ENCODE measurements at regions not wholly inside any gene's neighbourhood (a gene's known extent, or its start where the extent isn't known, plus 50 kb on each side); places are given as distances from the start of the nearest gene placed in this dataset.

DNA sequence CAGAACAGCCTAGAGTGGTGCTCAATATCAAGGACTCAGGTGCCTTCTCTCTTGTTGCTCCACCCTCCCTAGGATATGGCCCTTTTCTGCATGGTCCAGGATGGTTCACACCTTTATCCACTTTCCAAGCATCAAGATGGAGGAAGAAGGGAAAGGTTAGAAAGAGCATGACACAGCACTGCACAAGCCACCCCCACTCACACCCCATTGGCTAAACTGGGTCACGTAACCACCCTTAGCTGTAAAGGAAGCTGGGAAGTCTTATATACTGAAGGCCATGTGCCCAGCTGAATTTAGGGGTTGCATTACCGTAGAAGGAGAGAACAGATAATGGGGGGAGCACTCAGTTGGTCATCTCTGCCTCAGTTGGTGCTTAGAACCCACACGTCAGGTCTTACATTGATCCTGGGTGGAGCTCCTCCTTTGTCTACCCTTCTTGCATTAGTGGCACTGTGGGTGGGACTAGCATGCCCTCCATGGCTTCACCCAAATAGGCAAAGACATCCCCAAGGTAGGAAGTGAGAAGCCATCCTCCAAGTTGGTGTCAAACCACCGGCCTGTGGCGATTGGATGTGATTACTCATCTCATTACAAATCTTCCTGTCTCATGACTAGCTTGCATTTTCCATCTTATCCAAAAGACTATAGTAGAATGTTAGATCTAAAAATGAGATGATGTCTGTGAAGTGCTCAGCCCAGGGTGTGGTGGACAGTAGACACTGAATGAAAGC, 248.5 kb downstream of the HAUS1 start:
- Histone ChIP-seq H3K27ac (no peak overlapping the region), H3K4me1 (no peaks in the 10 kb centered on the region), H3K27me3 (no peaks in the 10 kb centered on the region), H3K36me3 (no peaks in the 10 kb centered on the region), H3K4me3 (no peak overlapping the region), H3K9me3 (no peaks in the 10 kb centered on the region)
- WGBS, 2 donors (ENCODE audit: low coverage in 1 of 2) = 85 to 93% methylated on average over 2 to 5 of the region's 5 CpGs
- in situ Hi-C loops (cut with MboI; ENCODE audit: low pct_ligation_motif_present in 1 of 4, low pct_unique_long_range_greater_than_20kb in 1 of 4, low sequenced_read_pairs in 3 of 4) = no loop called here
- intact Hi-C loops (cut with DNase I; ENCODE audit: low total_unique reads) = no loop called here
- DNase-seq = no peak
- TF ChIP-seq, protein P1, sequence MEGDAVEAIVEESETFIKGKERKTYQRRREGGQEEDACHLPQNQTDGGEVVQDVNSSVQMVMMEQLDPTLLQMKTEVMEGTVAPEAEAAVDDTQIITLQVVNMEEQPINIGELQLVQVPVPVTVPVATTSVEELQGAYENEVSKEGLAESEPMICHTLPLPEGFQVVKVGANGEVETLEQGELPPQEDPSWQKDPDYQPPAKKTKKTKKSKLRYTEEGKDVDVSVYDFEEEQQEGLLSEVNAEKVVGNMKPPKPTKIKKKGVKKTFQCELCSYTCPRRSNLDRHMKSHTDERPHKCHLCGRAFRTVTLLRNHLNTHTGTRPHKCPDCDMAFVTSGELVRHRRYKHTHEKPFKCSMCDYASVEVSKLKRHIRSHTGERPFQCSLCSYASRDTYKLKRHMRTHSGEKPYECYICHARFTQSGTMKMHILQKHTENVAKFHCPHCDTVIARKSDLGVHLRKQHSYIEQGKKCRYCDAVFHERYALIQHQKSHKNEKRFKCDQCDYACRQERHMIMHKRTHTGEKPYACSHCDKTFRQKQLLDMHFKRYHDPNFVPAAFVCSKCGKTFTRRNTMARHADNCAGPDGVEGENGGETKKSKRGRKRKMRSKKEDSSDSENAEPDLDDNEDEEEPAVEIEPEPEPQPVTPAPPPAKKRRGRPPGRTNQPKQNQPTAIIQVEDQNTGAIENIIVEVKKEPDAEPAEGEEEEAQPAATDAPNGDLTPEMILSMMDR (IDR thresholded peaks at IDR 0.05) = no peak
- no peak for TF ChIP-seq POLR2AphosphoS5 (IDR thresholded peaks at IDR 0.05)
- TF ChIP-seq POLR2A (IDR thresholded peaks at IDR 0.05) = no peak
- TF ChIP-seq EP300 (IDR thresholded peaks at IDR 0.05; ENCODE audit: low read depth) = no peak

- 90 to 100% methylated on average over 1 to 9 of the region's 9 CpGs for WGBS, 2 donors (ENCODE audit: low coverage in 1 of 2)
Measured at GRCh38 chr18:46353460-46353859, 249.3 kb downstream of the HAUS1 start.

DNA sequence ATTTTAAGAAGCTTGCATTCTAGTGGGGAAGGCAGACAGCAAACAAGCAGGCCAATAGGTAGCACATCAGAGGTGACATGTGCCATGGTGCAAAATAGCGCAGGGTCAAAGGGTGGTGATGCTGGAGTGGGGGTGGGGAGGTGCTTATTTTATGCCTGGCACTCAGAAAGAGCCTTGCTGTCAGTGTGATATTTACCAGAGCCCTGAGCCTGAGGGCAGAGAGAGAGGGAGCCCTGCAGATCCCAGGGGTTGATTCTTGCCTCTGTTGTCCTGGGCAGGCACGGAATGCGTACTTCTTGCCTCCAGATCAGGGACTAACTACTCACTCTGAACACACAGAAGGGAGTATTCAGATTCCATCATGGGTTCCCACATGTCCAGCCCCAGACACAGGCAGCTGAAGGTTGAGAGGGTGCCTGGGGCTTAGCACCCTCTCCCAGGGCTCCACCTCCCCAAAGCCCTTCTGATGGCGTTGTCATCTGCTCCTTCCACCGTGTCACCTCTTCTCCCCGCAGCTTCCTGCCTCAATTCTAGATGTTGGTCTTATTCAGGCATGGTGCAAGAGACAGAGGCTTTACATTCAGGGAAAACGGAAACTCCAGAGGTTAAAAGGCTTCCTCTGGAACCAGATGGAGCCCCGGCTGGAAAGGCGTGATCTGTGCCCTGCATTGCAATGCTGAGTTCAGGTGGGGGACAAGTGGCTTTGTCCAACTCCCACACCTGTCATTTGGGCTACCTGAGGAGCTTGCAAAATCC, 252.3 kb downstream of the HAUS1 start:
- no peak for DNase-seq
- WGBS, 2 donors (ENCODE audit: low coverage in 1 of 2) = 82 to 88% methylated on average over 1 to 9 of the region's 9 CpGs
- intact Hi-C loops (cut with DNase I; ENCODE audit: low total_unique reads) = no loop called here
- in situ Hi-C loops (cut with MboI; ENCODE audit: low pct_ligation_motif_present in 1 of 4, low pct_unique_long_range_greater_than_20kb in 1 of 4, low sequenced_read_pairs in 3 of 4) = no loop called here
- Histone ChIP-seq H3K36me3 (no peaks in the 10 kb centered on the region), H3K4me3 (no peak overlapping the region), H3K27ac (no peak overlapping the region), H3K9me3 (no peaks in the 10 kb centered on the region), H3K27me3 (no peaks in the 10 kb centered on the region), H3K4me1 (no peaks in the 10 kb centered on the region)
- TF ChIP-seq POLR2A (IDR thresholded peaks at IDR 0.05) (no peak), EP300 (IDR thresholded peaks at IDR 0.05; ENCODE audit: low read depth) (no peak)

More at GRCh38 chr18:46353460-46353859, 249.3 kb downstream of the HAUS1 start:
- H3K4me1 ChIP-seq = no peaks in the 10 kb centered on the region
- intact Hi-C loops (cut with DNase I; ENCODE audit: low total_unique reads) (no loop called here), in situ Hi-C loops (cut with MboI; ENCODE audit: low pct_ligation_motif_present in 1 of 4, low pct_unique_long_range_greater_than_20kb in 1 of 4, low sequenced_read_pairs in 3 of 4) (no loop called here)
- H3K27me3 ChIP-seq = no peaks in the 10 kb centered on the region
- no peak overlapping the region for H3K4me3 ChIP-seq
- H3K36me3 ChIP-seq = no peaks in the 10 kb centered on the region
- TF ChIP-seq, protein P1 (IDR thresholded peaks at IDR 0.05) = no peak
- TF ChIP-seq POLR2A (IDR thresholded peaks at IDR 0.05) (no peak), EP300 (IDR thresholded peaks at IDR 0.05; ENCODE audit: low read depth) (no peak), POLR2AphosphoS5 (IDR thresholded peaks at IDR 0.05) (no peak)
- DNase-seq = no peak
- H3K9me3 ChIP-seq = no peaks in the 10 kb centered on the region
- no peak overlapping the region for H3K27ac ChIP-seq

DNA sequence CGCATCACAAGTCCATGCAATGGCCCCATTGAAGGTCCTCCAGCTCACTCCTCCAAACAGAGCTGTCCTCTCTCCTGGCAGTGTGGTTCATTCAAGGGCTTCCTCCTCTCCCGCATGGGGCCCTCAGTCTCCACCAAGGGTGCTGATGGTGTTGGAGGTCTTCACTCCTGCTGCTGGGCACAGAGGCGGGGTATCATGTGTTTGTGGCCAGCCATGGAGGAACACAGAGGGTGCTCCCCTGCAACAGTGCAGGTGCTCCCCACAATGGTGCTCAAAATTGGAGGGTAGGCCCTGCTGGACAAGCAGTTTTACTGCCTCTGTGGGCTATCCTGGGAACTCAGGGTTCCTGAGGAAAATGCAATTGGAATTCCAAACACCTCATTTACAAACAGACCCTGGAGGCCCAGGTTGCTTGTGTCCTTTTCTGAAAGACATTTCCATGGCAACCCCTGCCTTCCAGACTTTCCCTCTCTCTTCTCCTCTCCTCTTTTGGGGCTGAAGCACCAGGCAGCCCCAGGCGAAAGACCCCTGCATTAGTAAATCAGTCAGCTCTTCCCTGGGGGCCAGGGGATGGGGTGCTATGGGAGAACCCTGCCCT, 256.0 kb downstream of the HAUS1 start:
- DNase-seq = no peak
- Histone ChIP-seq H3K4me3 (no peak overlapping the region), H3K27ac (no peak overlapping the region), H3K4me1 (no peaks in the 10 kb centered on the region), H3K9me3 (no peaks in the 10 kb centered on the region), H3K36me3 (no peaks in the 10 kb centered on the region), H3K27me3 (no peaks in the 10 kb centered on the region)
- intact Hi-C loops (cut with DNase I; ENCODE audit: low total_unique reads) (no loop called here), in situ Hi-C loops (cut with MboI; ENCODE audit: low pct_ligation_motif_present in 1 of 4, low pct_unique_long_range_greater_than_20kb in 1 of 4, low sequenced_read_pairs in 3 of 4) (no loop called here)
- 88% methylated on average over 4 of the region's 4 CpGs; no CpG with 5 or more reads in 1 of the 2 donors for WGBS, 2 donors (ENCODE audit: low coverage in 1 of 2)
- TF ChIP-seq POLR2AphosphoS5 (IDR thresholded peaks at IDR 0.05) = no peak
- no peak for TF ChIP-seq EP300 (IDR thresholded peaks at IDR 0.05; ENCODE audit: low read depth)
- TF ChIP-seq, protein P1 (IDR thresholded peaks at IDR 0.05) = no peak
- no peak for TF ChIP-seq POLR2A (IDR thresholded peaks at IDR 0.05)
